GM21515 (cell line): ENCODE measurements at regions not wholly inside any gene's neighbourhood (a gene's known extent, or its start where the extent isn't known, plus 50 kb on each side); places are given as distances from the start of the nearest gene placed in this dataset.
"Not testable (repeated sequence)": the region's sequence is repeated elsewhere in the genome, so short reads cannot be mapped to it uniquely, and the experiment has no call there.

Experiments
- ATAC-seq: cut with Tn5 transposase; IDR thresholded peaks from one replicate; pipeline ENCODE4 v1.9.1; 2021; ENCODE audit not compliant: unreplicated experiment

DNA sequence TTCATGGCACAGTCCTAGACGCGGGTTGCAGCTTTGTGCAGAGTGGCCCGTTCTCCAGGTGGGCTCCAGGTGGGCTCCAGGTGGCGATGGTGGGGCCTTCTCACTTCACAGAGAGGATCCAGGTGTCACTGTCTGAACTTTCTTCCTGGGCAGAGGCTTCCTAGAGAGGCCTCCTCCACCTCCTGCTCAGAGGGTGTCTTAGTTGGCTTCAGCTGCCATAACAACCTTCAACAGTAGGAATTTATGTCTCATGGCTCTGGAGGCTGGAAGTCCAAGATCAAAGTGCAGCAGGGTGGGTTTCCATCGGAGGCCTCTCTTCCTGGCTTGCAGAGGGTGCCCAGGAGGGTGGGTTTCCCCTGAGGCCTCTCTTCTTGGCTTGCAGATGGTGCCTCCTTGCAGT lies 125.1 kb downstream of the GLRX3 start:
- ATAC-seq, result no peak

GRCh38 chr10:130261766-130262165 lies 125.6 kb downstream of the GLRX3 start:
- ATAC-seq, result no peak

- ATAC-seq, result no peak
Observed at GRCh38 chr10:130263289-130263688, 127.1 kb downstream of the GLRX3 start.

DNA sequence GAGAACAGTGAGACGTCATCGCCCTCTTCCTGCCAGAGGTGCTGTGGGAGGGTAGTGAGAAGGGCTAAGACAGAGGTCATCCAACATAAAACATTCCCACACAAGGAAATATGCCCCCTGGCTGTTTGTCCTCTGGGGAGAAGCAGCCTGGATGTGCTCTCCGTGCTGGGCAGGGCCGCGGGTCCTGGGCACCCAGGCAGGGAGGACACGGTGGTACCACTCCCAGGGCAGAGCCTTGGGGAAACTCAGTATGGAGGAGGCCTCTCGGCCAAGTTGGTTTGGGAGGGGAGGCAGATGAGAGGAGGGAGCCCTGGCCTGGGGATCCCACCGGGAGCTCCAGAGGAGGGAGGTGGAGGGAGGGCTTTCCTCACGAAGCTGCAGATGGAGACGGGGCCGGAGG lies 129.4 kb downstream of the GLRX3 start:
- ATAC-seq, result no peak

DNA sequence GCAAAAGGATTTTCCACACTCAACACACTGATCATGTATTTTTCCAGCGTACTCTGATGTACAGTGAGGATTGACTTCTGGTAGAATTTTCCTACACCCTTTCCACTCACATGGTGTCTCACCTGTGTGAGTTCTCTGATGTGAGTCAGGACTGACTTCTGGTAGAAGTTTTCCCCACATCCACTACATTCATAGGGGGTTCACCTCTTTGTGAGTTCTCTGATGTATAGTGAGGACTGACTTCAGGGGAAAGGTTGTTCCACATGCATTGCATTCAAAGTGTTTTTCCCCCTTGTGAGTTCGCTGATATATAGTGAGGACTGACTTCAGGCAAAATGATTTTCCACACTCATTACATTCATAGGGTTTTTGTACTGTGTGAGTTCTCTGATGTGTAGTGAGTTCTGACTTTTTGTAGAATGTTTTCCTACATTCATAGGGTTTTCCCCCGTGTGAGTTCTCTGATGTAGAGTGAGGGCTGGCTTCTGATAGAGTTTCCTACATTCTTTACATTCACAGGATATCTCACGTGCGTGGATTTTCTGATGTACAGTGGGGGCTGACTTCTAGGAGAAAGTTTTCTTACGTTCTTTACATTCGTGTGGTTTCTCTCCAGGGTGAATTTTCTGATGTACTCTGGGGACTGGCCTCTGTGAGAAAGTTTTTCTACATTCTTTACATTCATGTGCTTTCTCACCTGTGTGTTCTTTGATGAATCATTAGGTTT lies 146.5 kb downstream of the GLRX3 start:
- no peak for ATAC-seq

GRCh38 chr10:130283219-130283545 lies 147.0 kb downstream of the GLRX3 start:
- ATAC-seq, result no peak

GRCh38 chr10:130295761-130296160 lies 159.6 kb downstream of the GLRX3 start:
- not testable (repeated sequence) for ATAC-seq

- peak; percentile 33 for ATAC-seq
Observed at GRCh38 chr10:130300608-130301020, 164.4 kb downstream of the GLRX3 start.

- peak; percentile 69 for ATAC-seq
Observed at GRCh38 chr10:130301021-130301892, 165.1 kb downstream of the GLRX3 start.

GRCh38 chr10:130326954-130327353 lies 190.8 kb downstream of the GLRX3 start:
- no peak for ATAC-seq

DNA sequence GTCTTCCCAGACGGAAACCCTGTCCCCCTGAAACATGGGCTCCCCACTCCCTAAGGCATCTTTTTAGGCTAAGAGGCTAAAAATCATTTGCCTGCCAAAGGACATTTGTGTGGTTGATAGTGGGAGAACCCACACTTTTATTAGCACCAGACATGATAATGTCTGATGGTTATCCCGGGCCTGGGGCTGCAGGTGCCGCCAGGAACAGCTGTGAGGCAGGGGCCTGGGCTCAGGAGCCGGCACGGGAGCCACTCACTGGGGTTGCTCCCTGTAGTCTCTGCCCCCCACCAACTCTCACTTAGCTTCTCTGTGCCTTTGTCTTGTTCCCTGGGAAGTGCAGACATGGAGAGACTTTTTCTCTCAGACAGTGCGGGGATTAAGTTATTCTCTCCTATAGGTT lies 193.6 kb downstream of the GLRX3 start:
- ATAC-seq, result no peak

- no peak for ATAC-seq
Observed at GRCh38 chr10:130333185-130333584, 197.0 kb downstream of the GLRX3 start.

DNA sequence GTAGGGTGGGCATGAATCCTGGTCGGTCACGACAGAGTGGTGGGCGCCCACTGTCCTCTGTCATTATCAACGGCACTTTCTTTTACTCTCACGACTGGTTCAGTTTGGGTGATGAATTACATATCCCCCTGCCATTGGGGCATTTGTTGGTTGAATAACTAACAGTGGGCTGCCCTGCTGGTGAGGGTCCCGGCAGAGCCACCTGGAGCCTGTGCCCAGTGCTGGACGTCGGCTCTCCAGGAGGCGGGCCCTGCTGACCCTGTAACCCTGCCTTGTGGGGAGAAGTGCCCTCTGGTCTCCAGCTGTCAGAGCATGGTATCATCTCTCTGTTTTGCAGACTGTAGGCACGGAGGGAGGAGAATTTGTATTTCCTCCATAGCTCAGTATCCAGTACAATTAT lies 199.1 kb downstream of the GLRX3 start:
- ATAC-seq, result no peak

DNA sequence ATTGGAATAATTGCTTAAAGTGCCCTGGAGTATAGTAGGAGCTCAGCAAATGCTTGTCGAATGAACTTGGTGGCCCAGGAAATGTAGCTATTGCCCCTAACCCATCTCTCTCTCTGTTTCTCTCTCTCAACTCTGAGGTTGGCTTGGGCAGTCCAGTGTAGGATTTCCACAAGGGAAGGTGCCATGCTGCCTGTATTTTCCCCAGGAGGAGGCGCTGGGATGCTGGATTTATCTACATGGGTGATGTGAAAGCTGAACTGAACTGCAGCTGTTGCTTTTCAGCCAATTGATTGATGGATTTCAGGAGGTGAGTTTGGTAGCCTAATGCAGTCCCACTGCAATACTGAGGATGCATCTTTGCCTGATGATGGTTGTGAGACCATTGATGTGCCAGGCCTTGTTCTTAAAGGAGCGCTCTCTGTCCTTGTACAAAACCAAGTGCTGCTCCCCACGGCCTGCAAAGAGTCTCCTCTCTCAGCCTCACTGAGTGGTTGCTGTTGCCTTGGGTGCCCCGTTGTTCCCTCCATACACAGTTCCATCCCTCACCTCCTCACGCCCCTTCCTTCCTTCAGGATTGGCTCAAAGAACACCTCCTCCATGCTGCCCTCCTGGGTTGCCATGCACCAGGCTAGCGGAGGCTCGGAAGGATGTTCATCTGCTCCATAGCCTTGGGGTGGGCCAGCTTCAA lies 200.6 kb downstream of the GLRX3 start:
- ATAC-seq, result no peak

DNA sequence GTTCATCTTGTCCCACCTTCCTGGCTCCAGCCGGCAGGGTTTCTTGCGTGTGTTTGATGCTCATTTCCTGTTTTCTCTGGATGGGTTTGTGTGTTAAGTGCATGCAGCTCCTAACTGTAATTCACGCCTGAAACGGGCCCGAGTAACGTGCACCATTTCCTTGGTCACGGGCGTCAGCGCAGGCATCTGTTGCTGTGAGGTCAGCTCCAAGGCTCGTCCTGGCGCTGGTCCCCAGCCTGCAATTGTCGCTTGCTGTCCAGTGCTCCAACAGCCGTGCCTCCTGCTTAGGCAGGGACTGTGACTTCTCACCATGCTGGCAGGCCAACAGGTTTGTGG lies 201.1 kb downstream of the GLRX3 start:
- ATAC-seq, result no peak

DNA sequence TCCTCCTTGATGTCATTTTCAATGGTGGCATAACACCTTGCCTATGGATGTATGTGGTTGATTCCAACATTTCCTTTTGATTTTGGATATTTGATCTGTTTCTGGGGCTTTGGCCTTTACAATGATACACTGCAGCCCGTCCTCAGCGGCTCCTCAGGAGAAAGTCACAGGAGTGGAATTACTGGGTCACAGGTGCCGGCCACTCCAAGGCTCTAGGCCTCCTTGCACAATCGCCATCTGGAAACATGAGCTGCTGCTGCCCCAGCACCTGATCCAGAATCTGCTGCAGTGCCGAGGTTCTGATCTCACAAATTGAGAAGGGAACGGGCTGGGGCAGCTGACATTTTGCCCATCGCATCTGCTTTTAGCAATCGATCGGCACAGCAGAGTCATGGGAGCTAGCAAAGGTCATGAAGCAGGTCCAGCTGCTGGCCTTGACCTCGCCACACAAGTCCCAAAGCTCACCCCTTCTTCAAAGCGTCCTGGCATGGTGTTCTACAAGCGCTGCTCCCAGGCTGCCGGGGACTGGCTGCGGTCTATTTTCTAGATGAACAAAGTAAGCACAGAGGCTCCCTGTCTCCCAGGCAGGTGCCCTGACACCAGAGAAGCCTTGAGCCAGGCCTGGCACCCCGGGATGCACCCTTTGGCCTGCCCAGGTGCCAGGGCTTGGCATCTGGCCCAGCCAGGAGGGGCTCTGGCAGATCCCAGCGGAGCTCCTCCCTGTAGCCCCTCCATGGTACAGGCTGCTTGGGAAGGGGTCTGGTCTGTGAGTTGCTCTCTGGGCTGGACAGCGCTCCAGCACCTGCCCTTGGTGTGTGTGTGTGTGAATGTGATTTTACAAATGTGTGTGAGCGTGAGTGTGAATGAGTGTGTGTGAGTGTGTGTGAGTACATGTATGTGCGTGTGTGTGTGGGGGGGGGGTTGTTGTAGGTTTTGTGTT lies 201.8 kb downstream of the GLRX3 start:
- no peak for ATAC-seq

DNA sequence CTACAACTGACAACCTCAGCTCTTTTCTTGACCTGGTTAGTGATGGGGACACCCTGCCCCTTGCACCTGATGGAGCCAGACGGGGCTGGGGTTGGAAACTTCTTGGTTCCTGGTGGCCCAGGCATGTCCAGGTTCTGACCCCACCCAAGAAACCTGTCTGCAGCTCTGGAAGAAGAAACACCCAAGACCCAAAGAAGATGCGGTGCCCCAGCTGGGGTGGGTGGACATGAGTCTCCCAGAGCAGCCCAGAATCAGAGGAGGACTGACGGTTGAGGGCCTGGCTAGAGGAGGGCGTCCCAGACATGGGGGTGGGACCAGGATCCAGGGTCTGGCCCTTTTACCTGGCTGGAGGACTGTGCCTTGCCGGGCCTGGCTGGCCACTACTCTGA lies 202.4 kb downstream of the GLRX3 start:
- ATAC-seq, result no peak

- no peak for ATAC-seq
Observed at GRCh38 chr10:130339091-130339490, 202.9 kb downstream of the GLRX3 start.

DNA sequence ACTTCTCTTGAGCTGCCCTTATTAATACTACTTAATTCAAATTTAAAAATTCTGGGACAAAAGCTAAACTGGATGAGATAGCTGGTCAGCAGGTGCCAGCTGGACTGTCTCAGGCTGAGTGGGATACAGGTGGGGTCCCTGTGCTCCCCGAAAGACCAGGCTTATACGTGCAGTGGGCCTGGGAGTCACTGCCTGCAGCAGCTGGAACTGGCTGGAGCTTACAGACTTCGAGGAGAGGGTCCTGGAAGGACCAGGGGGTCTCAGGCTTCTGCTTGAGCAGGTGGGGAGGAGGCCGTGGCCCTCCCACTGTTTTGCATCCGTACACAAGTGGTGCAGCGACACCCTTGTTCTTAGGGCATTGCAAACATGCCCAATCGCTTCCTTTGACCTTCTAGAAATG lies 203.7 kb downstream of the GLRX3 start:
- no peak for ATAC-seq

GRCh38 chr10:130340816-130341215 lies 204.6 kb downstream of the GLRX3 start:
- ATAC-seq, result no peak

- ATAC-seq, result no peak
Observed at GRCh38 chr10:130341356-130341755, 205.2 kb downstream of the GLRX3 start.
